MM.1S (cell line): ENCODE measurements at regions not wholly inside any gene's neighbourhood (a gene's known extent, or its start where the extent isn't known, plus 50 kb on each side); places are given as distances from the start of the nearest gene placed in this dataset.

ENCODE experiments used
- EZH2 ChIP-seq: fragments of 300-600 bp; sonication (generic); optimal IDR thresholded peaks from 2 replicates; pipeline ENCODE3; 2017; ENCODE audit warnings: low read depth, mild to moderate bottlenecking, antibody characterized with exemption, low read length, mixed read lengths
- TF ChIP-seq, protein P1 (sequence below): fragments of 300-600 bp; sonication (generic); IDR thresholded peaks from 2 replicates; pipeline ENCODE4 v1.5.1; 2016; ENCODE audit warnings: antibody characterized with exemption, low read length, mixed read lengths

DNA sequence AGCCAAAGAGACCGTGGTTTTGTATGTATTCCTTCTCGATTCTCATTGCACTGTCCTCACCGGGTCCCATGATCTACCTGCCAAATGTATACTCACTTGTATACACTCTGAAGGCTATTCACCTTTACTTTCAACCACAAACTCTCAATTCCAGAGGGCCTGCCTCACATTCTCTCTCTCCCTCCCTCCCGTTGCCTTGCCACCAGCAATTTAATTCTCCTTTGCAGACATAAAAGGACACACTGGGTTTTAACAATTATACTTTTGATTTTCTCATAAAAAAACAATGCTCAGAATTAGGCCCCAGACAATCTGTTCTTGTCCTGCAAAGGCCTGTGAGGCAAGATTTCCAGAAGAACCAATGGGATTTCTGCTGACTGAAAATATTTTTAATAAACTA is 265.1 kb upstream of the PSMD7 start:
- TF ChIP-seq, protein P1, sequence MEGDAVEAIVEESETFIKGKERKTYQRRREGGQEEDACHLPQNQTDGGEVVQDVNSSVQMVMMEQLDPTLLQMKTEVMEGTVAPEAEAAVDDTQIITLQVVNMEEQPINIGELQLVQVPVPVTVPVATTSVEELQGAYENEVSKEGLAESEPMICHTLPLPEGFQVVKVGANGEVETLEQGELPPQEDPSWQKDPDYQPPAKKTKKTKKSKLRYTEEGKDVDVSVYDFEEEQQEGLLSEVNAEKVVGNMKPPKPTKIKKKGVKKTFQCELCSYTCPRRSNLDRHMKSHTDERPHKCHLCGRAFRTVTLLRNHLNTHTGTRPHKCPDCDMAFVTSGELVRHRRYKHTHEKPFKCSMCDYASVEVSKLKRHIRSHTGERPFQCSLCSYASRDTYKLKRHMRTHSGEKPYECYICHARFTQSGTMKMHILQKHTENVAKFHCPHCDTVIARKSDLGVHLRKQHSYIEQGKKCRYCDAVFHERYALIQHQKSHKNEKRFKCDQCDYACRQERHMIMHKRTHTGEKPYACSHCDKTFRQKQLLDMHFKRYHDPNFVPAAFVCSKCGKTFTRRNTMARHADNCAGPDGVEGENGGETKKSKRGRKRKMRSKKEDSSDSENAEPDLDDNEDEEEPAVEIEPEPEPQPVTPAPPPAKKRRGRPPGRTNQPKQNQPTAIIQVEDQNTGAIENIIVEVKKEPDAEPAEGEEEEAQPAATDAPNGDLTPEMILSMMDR, result no peak
- TF ChIP-seq EZH2, result no peak
